ENCODE measurements at regions not wholly inside any gene's neighbourhood (a gene's known extent, or its start where the extent isn't known, plus 50 kb on each side); places are given as distances from the start of the nearest gene placed in this dataset.
"Not testable (repeated sequence)": the region's sequence is repeated elsewhere in the genome, so short reads cannot be mapped to it uniquely, and the experiment has no call there.

DNA sequence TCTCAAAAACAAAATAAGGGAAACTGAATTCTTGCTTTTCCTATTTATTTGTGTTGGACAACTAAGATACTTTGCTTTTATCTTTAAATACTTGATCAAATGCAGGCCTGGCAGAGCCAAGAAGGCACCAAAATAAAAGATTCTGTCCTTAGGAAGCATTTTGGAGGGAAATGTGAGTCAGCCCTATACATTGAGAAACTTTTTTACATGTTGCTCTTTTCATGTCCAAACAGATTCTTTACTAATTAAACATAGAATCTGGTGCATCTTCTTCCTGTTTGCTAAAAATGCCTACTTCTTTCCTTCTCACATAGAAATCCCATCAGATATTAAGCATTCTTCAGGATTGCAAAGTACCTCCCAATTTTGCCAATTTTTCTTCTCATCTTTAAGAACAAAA lies 1160.4 kb downstream of the EFNA5 start:
- DNase-seq: no peak

DNA sequence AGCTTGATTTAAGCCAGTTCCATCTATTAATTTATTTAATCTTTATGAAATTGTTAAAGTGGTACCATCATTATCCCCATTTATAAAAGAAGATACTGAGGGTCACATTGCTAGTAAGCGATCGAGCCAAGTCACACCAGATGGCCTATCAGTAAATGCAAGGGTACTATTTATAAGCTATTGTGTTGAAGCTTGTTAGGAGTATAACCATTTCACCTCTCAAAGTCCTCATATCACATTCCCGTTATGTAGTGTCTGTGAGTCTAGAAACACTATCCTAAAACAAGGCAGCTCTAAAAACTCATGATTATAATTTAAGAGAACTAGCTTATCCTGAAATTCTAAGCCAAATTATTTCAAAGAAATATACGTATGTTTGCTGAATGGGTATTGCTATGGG lies 1161.8 kb downstream of the EFNA5 start:
- no peak for DNase-seq

- DNase-seq: no peak
Observed at GRCh38 chr5:106493910-106494309, 1176.8 kb downstream of the EFNA5 start.

DNA sequence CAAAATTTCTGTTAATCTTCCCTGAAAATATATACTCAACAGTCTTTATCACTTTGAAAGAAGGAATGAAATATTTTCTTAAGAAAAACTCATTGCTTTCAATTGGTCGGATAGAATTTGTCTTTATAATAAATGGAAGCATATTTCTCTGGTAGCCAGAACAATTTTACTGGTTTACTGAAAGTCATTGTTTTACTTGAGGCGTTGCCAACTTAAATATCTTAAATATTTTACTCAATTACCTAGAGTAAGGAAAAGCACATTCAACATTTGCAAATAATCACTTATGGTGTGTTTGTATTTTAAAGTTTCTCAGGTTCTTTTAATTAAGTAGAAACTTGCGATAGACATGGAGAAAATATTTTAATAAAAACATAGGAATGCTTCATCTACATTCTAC lies 1181.7 kb downstream of the EFNA5 start:
- no peak for DNase-seq

DNA sequence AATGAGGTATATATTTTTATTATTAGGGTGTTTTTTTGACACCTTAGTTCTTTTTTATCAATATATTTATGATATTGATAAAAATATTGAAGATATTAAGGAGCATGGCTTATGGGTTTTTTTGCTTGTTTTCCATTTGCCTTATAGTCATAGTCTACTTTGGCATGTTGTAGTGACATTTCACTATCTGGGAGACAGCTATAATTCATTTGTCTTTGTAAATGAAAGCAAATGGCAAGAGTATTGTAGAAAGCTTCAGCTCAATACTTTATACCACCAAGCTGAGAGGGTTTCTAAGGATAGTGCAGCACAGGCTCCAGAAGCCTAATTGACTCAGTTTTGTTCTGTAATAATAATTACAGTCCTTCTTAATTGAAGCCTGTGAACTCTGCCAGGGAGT lies 1182.3 kb downstream of the EFNA5 start:
- DNase-seq: no peak

- no peak for DNase-seq
Observed at GRCh38 chr5:106481374-106481773, 1189.4 kb downstream of the EFNA5 start.

DNA sequence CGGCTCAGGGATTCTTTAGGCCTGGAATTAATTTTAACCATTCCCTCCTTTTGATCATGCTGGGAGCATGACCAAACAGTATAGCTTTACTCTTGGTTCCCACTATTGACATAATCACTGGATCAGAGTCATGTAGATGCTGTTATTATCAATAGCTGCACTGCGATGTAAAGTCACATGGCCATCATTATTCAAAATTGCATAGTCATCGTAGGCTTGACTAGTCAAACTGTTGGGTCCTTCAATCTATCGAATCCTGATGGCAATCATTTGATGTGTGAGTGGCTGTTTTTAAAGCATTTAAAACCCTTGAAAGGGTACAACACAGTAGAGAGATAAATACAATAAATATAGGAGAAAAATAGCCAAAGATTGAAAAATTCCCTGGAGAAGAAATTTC lies 1194.1 kb downstream of the EFNA5 start:
- DNase-seq: no peak

GRCh38 chr5:106474066-106474465 lies 1196.7 kb downstream of the EFNA5 start:
- no peak for DNase-seq

DNA sequence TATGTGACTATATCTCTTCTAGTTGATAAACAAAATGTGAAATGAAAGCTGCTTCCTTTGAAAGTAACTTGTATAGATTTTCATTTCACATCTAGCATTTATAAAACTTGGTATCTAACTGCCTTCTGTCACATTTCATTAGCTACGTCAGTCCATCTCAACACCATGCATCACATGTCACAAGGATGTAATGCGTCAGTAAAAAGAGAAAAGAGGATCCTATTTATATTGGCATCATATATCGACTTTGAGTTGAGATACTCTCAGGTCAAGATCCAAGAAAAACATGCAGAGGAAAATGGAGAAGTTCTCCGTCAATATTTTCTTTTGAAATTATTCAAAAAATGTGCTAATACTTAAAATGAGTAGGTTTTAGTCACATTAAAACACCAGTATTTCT lies 1211.2 kb downstream of the EFNA5 start:
- DNase-seq: peak; percentile 9

DNA sequence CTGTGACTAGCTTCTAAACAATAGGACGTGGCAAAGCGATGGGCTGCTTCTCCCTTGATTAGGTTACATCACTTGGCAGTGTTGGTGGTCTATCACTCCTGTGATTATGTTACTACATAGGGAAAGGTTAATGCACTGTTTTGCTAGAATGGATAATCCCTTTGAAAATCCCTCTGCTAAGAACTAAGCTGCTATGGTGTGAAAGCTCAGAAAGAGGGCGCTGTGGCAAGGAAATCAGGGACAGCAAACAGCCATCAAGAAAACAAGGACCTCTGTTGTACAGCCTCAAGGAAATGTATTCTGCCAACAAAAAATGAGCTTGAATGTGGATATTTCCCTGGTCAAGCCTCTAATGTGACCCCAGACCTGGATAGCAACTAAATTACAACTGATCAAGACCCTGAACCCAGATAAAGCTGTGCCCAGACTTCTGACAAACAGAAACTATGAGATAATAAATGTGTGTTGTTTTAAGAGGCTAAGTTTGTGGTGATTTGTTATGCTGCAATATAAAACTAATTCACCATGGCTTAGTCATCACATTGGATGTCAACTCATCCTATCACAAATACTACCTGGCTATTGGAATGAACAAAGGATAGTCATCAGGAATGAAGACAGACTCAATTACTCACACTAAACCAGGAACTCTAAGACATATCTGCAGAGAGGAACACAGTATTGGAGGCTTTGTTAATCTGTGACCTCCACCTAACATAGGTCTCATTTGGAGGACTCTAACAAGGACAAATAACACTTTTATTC lies 1215.9 kb downstream of the EFNA5 start:
- DNase-seq: peak; percentile 46

- DNase-seq: no peak
Observed at GRCh38 chr5:106454050-106454449, 1216.7 kb downstream of the EFNA5 start.

- no peak for DNase-seq
Observed at GRCh38 chr5:106451998-106452397, 1218.7 kb downstream of the EFNA5 start.

- no peak for DNase-seq
Observed at GRCh38 chr5:106443746-106444145, 1227.0 kb downstream of the EFNA5 start.

- no peak for DNase-seq
Observed at GRCh38 chr5:106435185-106435584, 1235.6 kb downstream of the EFNA5 start.

GRCh38 chr5:106430733-106431132 lies 1240.0 kb downstream of the EFNA5 start:
- DNase-seq: not testable (repeated sequence)

DNA sequence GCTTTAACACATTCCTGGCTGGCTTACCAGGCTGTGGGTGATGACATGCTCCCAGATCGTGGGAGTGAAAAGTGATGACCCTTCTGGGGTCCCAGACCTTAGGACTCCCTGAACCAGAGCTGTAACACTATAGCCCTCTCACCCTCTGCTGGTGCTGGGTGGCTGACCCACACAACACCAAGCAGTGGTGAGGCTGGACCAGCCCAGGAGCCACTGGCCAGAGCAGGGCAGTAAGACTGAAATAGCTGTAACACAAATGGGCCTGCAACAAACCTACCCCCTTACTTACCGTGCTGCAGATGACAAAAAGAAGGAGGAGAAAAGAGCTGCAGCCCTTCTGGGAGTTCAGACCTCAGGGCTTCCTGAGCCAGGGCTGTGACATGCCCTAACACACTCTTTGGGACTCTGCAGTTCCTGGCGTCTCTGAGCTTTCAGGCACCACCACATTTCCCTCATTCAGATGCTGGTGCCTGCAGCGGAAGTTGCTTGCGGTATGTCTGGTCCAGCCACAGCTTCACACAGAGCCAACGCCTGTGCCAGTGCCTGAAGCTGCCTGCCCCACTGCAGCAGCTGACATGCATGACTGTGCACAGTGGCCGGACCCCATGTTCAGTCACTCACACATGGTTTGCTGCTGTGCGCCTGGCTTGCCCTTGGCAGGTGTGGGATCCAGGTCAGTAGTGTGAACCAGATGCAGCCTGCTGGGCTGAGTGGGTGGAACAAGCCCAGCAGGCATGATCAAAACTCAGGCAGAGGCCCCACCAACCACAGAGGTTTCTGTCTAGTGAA lies 1247.4 kb downstream of the EFNA5 start:
- no peak for DNase-seq

- DNase-seq: no peak
Observed at GRCh38 chr5:106420102-106420501, 1250.6 kb downstream of the EFNA5 start.

GRCh38 chr5:106418196-106418595 lies 1252.5 kb downstream of the EFNA5 start:
- no peak for DNase-seq

DNA sequence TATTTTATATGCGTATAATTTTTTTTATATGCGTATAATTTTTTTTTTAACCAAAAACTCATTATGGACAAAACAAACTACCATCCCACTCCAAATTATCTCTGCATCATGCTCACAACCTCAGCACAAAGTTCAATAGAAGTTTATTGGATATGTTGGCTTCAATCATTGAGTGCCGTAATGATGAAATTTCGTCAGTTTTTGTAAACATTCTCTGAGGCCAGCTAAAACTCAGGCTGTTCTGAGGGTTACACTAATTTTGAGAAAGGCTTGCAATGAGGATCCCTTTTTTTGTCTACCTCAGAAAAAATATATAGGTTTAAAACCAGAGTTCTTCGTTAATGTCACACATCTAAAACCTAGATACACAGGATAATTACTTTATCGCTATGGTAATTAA lies 1253.2 kb downstream of the EFNA5 start:
- DNase-seq: no peak

- DNase-seq: no peak
Observed at GRCh38 chr5:106417163-106417562, 1253.6 kb downstream of the EFNA5 start.

DNA sequence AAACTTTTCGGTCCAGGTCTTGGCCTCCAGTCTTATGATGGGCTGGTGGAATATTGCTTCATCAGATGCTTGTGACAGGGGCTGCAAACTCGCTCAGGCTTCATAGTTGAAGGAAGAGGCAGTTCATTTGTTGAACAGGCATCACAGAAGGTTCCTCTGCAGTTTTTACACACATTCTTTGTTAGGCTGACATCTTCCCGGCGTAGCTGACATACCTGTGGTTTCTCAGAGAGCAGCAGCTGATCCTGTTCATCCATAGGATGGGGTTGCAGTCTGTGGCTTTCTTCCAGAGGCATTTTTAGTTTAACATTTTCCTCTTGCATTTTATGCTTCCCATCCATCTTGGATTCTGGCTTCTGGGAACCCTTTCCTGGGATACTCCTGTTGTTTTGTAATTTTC lies 1255.2 kb downstream of the EFNA5 start:
- peak; percentile 29 for DNase-seq

DNA sequence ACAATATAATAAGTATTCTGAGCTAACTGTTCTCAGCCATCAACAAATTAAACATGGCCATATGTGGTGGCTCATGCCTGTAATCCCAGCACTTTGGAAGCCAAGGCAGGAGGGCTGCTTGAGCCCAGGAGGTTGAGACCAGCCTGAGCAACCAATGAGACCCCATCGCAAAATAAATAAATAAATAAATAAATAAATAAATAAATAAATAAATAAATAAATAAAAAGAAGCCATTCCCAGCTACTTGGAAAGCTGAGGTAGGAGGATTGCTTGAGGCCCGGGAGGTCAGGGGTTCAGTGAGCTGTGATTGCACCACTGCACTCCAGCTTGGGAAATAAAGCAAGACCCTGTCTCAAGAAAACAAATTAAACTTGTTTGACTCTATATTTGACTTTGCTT lies 1256.4 kb downstream of the EFNA5 start:
- no peak for DNase-seq

- no peak for DNase-seq
Observed at GRCh38 chr5:106412606-106413005, 1258.1 kb downstream of the EFNA5 start.

- DNase-seq: no peak
Observed at GRCh38 chr5:106408570-106408969, 1262.2 kb downstream of the EFNA5 start.

All from eye (tissue), 1 donor.